ENCODE measurements at regions not wholly inside any gene's neighbourhood (a gene's known extent, or its start where the extent isn't known, plus 50 kb on each side); places are given as distances from the start of the nearest gene placed in this dataset.

DNA sequence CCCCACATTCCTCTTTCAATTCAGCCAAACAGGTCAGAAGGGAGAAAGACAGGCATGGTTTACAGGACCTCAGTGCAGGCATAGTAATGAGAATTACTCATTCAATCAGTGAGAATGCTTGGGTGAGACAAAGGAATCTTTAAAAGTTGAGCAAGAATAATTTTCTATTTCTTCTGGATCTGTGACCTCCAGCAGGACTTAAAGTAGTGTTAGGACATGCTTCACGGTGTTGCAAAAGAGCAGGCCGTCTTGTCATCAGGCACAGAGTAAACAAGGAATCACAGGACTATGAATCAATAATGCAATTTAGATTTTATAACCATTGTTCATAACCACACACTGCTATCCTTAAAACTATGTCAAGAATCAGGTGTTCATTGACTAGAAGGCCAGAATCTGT, 130.6 kb upstream of the GLRA2 start:
- 11 to 65% methylated on average over 2 of the region's 2 CpGs for WGBS, 2 donors (ENCODE audit: low coverage in 1 of 2)
- no peaks in the 10 kb centered on the region for H3K27me3 ChIP-seq
- H3K36me3 ChIP-seq = no peaks in the 10 kb centered on the region
- H3K27ac ChIP-seq = no peak overlapping the region
- ATAC-seq = no peak
- H3K4me1 ChIP-seq = no peaks in the 10 kb centered on the region
- TF ChIP-seq, protein P1, sequence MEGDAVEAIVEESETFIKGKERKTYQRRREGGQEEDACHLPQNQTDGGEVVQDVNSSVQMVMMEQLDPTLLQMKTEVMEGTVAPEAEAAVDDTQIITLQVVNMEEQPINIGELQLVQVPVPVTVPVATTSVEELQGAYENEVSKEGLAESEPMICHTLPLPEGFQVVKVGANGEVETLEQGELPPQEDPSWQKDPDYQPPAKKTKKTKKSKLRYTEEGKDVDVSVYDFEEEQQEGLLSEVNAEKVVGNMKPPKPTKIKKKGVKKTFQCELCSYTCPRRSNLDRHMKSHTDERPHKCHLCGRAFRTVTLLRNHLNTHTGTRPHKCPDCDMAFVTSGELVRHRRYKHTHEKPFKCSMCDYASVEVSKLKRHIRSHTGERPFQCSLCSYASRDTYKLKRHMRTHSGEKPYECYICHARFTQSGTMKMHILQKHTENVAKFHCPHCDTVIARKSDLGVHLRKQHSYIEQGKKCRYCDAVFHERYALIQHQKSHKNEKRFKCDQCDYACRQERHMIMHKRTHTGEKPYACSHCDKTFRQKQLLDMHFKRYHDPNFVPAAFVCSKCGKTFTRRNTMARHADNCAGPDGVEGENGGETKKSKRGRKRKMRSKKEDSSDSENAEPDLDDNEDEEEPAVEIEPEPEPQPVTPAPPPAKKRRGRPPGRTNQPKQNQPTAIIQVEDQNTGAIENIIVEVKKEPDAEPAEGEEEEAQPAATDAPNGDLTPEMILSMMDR (IDR thresholded peaks at IDR 0.05) = no peak
- H3K4me3 ChIP-seq = no peak overlapping the region
- no peaks in the 10 kb centered on the region for H3K9me3 ChIP-seq

DNA sequence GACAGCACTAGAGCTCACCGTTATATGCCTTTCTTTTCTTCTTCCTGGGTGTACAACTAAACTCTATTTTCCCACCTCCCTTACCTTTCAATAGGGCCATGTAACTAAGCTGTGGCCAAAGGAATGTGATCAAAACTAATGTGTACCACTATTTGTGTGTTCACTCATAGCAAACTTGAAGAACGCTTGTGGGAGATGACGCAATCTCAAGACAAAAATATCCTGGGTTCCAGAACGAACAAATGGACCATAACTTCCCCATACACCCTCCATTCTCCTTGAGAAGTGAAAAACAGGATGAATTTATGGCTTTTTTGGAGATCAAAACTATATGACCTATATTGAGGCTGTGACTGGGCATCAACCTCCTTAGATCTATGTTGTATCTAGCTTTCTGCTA, 139.7 kb upstream of the GLRA2 start:
- H3K4me3 ChIP-seq = no peak overlapping the region
- H3K36me3 ChIP-seq = no peaks in the 10 kb centered on the region
- ATAC-seq = no peak
- WGBS, 2 donors (ENCODE audit: low coverage in 1 of 2) = 80 to 81% methylated on average over 1 to 3 of the region's 4 CpGs
- H3K4me1 ChIP-seq = no peaks in the 10 kb centered on the region
- H3K9me3 ChIP-seq = no peaks in the 10 kb centered on the region
- no peak for TF ChIP-seq POLR2AphosphoS5 (IDR thresholded peaks at IDR 0.05)
- no peak for TF ChIP-seq EP300 (IDR thresholded peaks at IDR 0.05)
- no peak for TF ChIP-seq POLR2A (IDR thresholded peaks at IDR 0.05)
- TF ChIP-seq, protein P1 (IDR thresholded peaks at IDR 0.05) = no peak
- H3K27ac ChIP-seq = no peak overlapping the region
- no peaks in the 10 kb centered on the region for H3K27me3 ChIP-seq

DNA sequence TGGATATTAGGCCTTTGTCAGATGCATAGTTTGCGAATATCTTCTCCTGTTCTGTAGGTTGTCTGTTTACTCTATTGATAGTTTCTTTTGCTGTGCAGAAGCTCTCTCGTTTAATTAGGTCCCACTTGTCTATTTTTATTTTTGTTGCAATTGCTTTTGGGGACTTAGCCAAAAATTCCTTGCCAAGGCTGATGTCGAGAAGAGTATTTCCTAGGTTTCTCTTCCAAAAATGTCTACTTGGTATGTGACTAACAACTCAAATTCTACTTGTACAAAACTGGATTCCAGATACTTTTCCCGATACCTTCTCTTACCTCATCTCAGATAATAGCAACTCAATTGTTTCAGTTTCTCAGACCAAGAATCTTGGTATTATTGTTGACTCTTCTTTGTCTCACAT, 142.4 kb upstream of the GLRA2 start:
- Histone ChIP-seq H3K27ac (no peak overlapping the region), H3K36me3 (no peaks in the 10 kb centered on the region), H3K4me1 (no peaks in the 10 kb centered on the region), H3K9me3 (no peaks in the 10 kb centered on the region), H3K27me3 (no peaks in the 10 kb centered on the region), H3K4me3 (no peak overlapping the region)
- TF ChIP-seq POLR2A (IDR thresholded peaks at IDR 0.05) (no peak), EP300 (IDR thresholded peaks at IDR 0.05) (no peak)
- 18 to 43% methylated on average over 4 of the region's 4 CpGs for WGBS, 2 donors (ENCODE audit: low coverage in 1 of 2)
- ATAC-seq = no peak

DNA sequence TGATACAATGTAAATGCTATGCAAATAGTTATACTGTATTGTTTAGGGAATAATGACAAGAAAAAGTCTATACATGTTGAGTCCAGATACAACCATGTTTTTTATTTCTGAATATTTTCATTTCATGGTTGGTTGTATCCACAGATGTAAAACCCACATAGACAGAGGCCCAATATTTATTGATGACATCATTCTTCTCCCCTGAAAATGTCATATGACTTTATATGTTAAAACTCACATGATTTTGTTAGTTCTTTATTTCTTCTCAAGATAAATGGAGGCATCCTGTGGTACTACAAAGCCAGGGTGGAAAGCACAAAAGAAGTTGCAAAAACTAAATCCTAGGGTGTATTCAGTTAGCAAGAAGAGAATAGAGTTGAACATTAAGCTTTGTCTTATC, 149.3 kb upstream of the GLRA2 start:
- no peaks in the 10 kb centered on the region for H3K4me1 ChIP-seq
- no peaks in the 10 kb centered on the region for H3K36me3 ChIP-seq
- no peaks in the 10 kb centered on the region for H3K9me3 ChIP-seq
- no peaks in the 10 kb centered on the region for H3K27me3 ChIP-seq
- TF ChIP-seq POLR2A (IDR thresholded peaks at IDR 0.05) (no peak), POLR2AphosphoS5 (IDR thresholded peaks at IDR 0.05) (no peak), EP300 (IDR thresholded peaks at IDR 0.05) (no peak)
- H3K4me3 ChIP-seq = no peak overlapping the region
- no peak overlapping the region for H3K27ac ChIP-seq
- ATAC-seq = no peak

DNA sequence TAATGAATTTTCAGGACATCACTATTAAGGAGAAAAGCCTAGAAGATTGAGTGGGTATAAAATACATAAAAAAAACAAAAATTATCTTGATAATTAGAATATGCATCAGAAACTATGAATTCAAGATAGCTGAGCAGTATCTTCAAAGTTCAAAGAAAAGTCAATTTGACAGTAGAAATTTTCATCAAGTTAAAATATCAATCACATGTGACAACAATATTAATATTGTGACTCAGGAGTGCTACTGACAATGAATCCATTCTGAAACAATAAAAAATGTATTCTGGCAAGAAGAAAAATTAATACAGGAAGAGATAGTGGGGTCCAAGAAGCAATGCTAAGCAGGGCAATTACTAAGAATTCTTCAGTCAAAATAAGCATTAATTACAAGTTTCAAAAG, 151.9 kb upstream of the GLRA2 start:
- Histone ChIP-seq H3K4me3 (no peak overlapping the region), H3K9me3 (no peaks in the 10 kb centered on the region), H3K27ac (no peak overlapping the region), H3K36me3 (no peaks in the 10 kb centered on the region), H3K4me1 (no peaks in the 10 kb centered on the region), H3K27me3 (no peaks in the 10 kb centered on the region)
- ATAC-seq = no peak
- TF ChIP-seq POLR2AphosphoS5 (IDR thresholded peaks at IDR 0.05) = no peak
- TF ChIP-seq, protein P1 (IDR thresholded peaks at IDR 0.05) = no peak

DNA sequence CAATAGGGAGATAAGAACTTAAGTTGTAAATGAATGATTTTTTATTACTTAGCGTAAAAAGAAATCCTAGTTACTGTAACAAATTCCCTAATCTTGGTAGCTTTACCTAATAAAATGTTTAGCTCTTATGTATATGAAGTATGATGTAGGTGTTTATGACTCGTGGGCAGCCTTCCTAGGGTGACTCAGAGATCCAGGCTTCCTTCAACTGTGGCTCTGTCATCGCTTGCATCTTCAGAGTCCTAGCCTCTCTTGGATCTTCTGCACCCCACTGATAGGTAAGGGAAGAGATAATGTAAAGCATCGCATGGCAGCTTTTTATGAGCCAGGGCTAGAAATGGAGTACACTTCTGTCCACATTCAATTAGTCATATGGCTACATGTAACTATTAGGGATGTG, 165.6 kb upstream of the GLRA2 start:
- TF ChIP-seq POLR2A (IDR thresholded peaks at IDR 0.05) = no peak
- TF ChIP-seq EP300 (IDR thresholded peaks at IDR 0.05) = no peak
- no peak for TF ChIP-seq POLR2AphosphoS5 (IDR thresholded peaks at IDR 0.05)

DNA sequence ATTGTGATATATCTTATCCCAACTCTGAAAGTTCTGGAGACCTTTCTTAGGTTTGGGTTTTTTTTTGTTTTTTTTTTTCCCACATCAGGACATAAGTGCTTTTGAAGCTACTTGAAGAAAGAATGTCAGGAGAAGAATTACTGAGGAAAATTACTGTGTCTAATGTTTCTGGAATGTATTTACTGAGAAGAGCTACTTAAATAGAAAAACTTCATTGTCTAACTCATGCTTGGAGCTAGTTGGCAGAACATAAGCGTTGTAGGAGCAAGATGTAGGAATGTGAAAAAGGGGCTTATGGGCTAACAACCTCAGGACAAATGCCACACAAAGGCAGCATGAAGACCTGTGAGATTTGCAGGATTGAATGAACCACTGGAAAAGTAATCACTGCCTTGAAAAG, 166.6 kb upstream of the GLRA2 start:
- H3K36me3 ChIP-seq = no peaks in the 10 kb centered on the region
- WGBS, 2 donors (ENCODE audit: low coverage in 1 of 2) = 60% methylated on average over 1 of the region's 1 CpG; no CpG with 5 or more reads in 1 of the 2 donors
- no peak overlapping the region for H3K4me3 ChIP-seq
- H3K4me1 ChIP-seq = no peaks in the 10 kb centered on the region
- no peak overlapping the region for H3K27ac ChIP-seq
- H3K9me3 ChIP-seq = no peaks in the 10 kb centered on the region
- no peak for ATAC-seq
- TF ChIP-seq, protein P1 (IDR thresholded peaks at IDR 0.05) = no peak
- TF ChIP-seq EP300 (IDR thresholded peaks at IDR 0.05) (no peak), POLR2AphosphoS5 (IDR thresholded peaks at IDR 0.05) (no peak), POLR2A (IDR thresholded peaks at IDR 0.05) (no peak)
- no peaks in the 10 kb centered on the region for H3K27me3 ChIP-seq

More for the DNA sequence above, 165.6 kb upstream of the GLRA2 start:
- no peaks in the 10 kb centered on the region for H3K4me1 ChIP-seq
- H3K27me3 ChIP-seq = no peaks in the 10 kb centered on the region
- no peak overlapping the region for H3K4me3 ChIP-seq
- ATAC-seq = no peak
- WGBS, 2 donors (ENCODE audit: low coverage in 1 of 2) = 75 to 93% methylated on average over 2 to 4 of the region's 4 CpGs
- no peaks in the 10 kb centered on the region for H3K36me3 ChIP-seq
- H3K27ac ChIP-seq = no peak overlapping the region
- H3K9me3 ChIP-seq = no peaks in the 10 kb centered on the region

All from gastroesophageal sphincter (tissue), 4 donors.